Ascending aorta (tissue), 2 donors: ENCODE measurements at regions not wholly inside any gene's neighbourhood (a gene's known extent, or its start where the extent isn't known, plus 50 kb on each side); places are given as distances from the start of the nearest gene placed in this dataset.
"Not testable (repeated sequence)": the region's sequence is repeated elsewhere in the genome, so short reads cannot be mapped to it uniquely, and the experiment has no call there.

Experiments used
- DNase-seq, 2 donors: peaks; one replicate each; pipeline ENCODE4 v3.0.0-alpha.2; 2019; ENCODE audit warnings: low spot score in 2 of 2
- H3K27ac ChIP-seq, 2 donors: fragments of 200-600 bp; sonication (generic); one replicate each; pipeline ENCODE4 v1.5.1; 2016 to 2017; ENCODE audit warnings: mild to moderate bottlenecking in 1 of 2
- H3K27me3 ChIP-seq: fragments of 200-600 bp; sonication (generic); one replicate; pipeline ENCODE4 v1.5.1; 2017
- H3K36me3 ChIP-seq, 2 donors: fragments of 200-600 bp; sonication (generic); one replicate each; pipeline ENCODE4 v1.5.1; 2016
- H3K4me1 ChIP-seq, 2 donors: fragments of 200-600 bp; sonication (generic); one replicate each; pipeline ENCODE4 v1.5.1; 2016 to 2017; ENCODE audit warnings: mild to moderate bottlenecking in 1 of 2
- H3K4me3 ChIP-seq, 2 donors: fragments of 200-600 bp; sonication (generic); one replicate each; pipeline ENCODE4 v1.5.1; 2016 to 2017; ENCODE audit warnings: mild to moderate bottlenecking in 1 of 2
- H3K9me3 ChIP-seq, 2 donors: fragments of 200-600 bp; sonication (generic); one replicate each; pipeline ENCODE4 v1.5.1; 2016
- CTCF ChIP-seq, 3 experiments: fragments of 200-600 bp in 2 of 3; fragments of 450-650 bp in 1 of 3; sonication (generic) in 2 of 3; IDR thresholded peaks; one replicate each; pipeline ENCODE4 v1.5.1; 2016 to 2019; ENCODE audit warnings: antibody characterized with exemption in 3 of 3, mild to moderate bottlenecking in 1 of 3, moderate library complexity in 1 of 3
- intact Hi-C: fragments of 100-400 bp; cut with DNase I; formaldehyde crosslinking; loops from one replicate; pipeline ENCODE4 v1.15.1; 2023

GRCh38 chr16:88260881-88261665 is 121.7 kb upstream of the ZNF469 start:
- H3K27me3 ChIP-seq, intact Hi-C loops, H3K4me3 ChIP-seq, H3K27ac ChIP-seq, H3K36me3 ChIP-seq, DNase-seq, H3K9me3 ChIP-seq: not testable (repeated sequence)
- peaks cover 6 to 15% of the 10 kb centered on the region in 2 donors for H3K4me1 ChIP-seq

- DNase-seq, intact Hi-C loops, H3K36me3 ChIP-seq: not testable (repeated sequence)
Observed at GRCh38 chr16:88261814-88262605, 120.7 kb upstream of the ZNF469 start.

GRCh38 chr16:88262858-88263563 is 119.7 kb upstream of the ZNF469 start:
- H3K9me3 ChIP-seq, H3K36me3 ChIP-seq, intact Hi-C loops, H3K27ac ChIP-seq, DNase-seq, H3K27me3 ChIP-seq, H3K4me3 ChIP-seq: not testable (repeated sequence)
- peaks cover 6 to 16% of the 10 kb centered on the region in 2 donors for H3K4me1 ChIP-seq

More at GRCh38 chr16:88261814-88262605, 120.7 kb upstream of the ZNF469 start:
- Histone ChIP-seq H3K27ac (peak overlapping the region in 1 of 2 donors; percentile 11), H3K4me1 (peaks cover 6 to 16% of the 10 kb centered on the region in 2 donors)
- H3K4me3 ChIP-seq, H3K9me3 ChIP-seq, H3K27me3 ChIP-seq: not testable (repeated sequence)

- H3K36me3 ChIP-seq, H3K27me3 ChIP-seq, intact Hi-C loops, H3K27ac ChIP-seq, DNase-seq, H3K4me3 ChIP-seq, H3K9me3 ChIP-seq: not testable (repeated sequence)
- peaks cover 6 to 16% of the 10 kb centered on the region in 2 donors for H3K4me1 ChIP-seq
Observed at GRCh38 chr16:88263681-88264287, 119.0 kb upstream of the ZNF469 start.

GRCh38 chr16:88264641-88265285 is 118.0 kb upstream of the ZNF469 start:
- DNase-seq: peak; percentile 87 to 98
- no peak for TF ChIP-seq CTCF (IDR thresholded peaks at IDR 0.05)
- Histone ChIP-seq H3K27ac (peak overlapping the region in 1 of 2 donors; percentile 2), H3K36me3 (no peaks in the 10 kb centered on the region), H3K4me3 (peak overlapping the region; percentile 16 to 29), H3K9me3 (no peaks in the 10 kb centered on the region), H3K27me3 (no peaks in the 10 kb centered on the region), H3K4me1 (peaks cover 6 to 16% of the 10 kb centered on the region in 2 donors)
- intact Hi-C loops: no loop called here

- H3K4me3 ChIP-seq: peak overlapping the region in 1 of 2 donors; percentile 16
- H3K27ac ChIP-seq, intact Hi-C loops, H3K9me3 ChIP-seq, H3K27me3 ChIP-seq, H3K36me3 ChIP-seq: not testable (repeated sequence)
- H3K4me1 ChIP-seq: peaks cover 6 to 16% of the 10 kb centered on the region in 2 donors
- peak in 1 of 2 donors; percentile 68 for DNase-seq
Observed at GRCh38 chr16:88265286-88265938, 117.3 kb upstream of the ZNF469 start.

- H3K4me1 ChIP-seq: peaks cover 6 to 16% of the 10 kb centered on the region in 2 donors
- not testable (repeated sequence) for H3K27me3 ChIP-seq, H3K27ac ChIP-seq
Observed at GRCh38 chr16:88266036-88266435, 116.7 kb upstream of the ZNF469 start.

GRCh38 chr16:88266935-88267551 is 115.7 kb upstream of the ZNF469 start:
- H3K4me3 ChIP-seq, H3K27me3 ChIP-seq, DNase-seq, H3K9me3 ChIP-seq, H3K36me3 ChIP-seq, intact Hi-C loops, H3K27ac ChIP-seq: not testable (repeated sequence)
- peaks cover 6 to 13% of the 10 kb centered on the region in 2 donors for H3K4me1 ChIP-seq

More at GRCh38 chr16:88266036-88266435, 116.7 kb upstream of the ZNF469 start:
- H3K9me3 ChIP-seq, DNase-seq, H3K36me3 ChIP-seq, H3K4me3 ChIP-seq, intact Hi-C loops: not testable (repeated sequence)

- DNase-seq, intact Hi-C loops, H3K9me3 ChIP-seq, H3K27ac ChIP-seq, H3K27me3 ChIP-seq, H3K36me3 ChIP-seq, H3K4me3 ChIP-seq: not testable (repeated sequence)
- peaks cover 6 to 13% of the 10 kb centered on the region in 2 donors for H3K4me1 ChIP-seq
Observed at GRCh38 chr16:88268186-88268970, 114.4 kb upstream of the ZNF469 start.

GRCh38 chr16:88270171-88270790 is 112.5 kb upstream of the ZNF469 start:
- H3K27ac ChIP-seq, H3K9me3 ChIP-seq, H3K4me3 ChIP-seq, H3K4me1 ChIP-seq, H3K27me3 ChIP-seq, DNase-seq, H3K36me3 ChIP-seq, intact Hi-C loops: not testable (repeated sequence)
